Mesothelial cell of epicardium (in vitro differentiated cells): ENCODE measurements at regions not wholly inside any gene's neighbourhood (a gene's known extent, or its start where the extent isn't known, plus 50 kb on each side); places are given as distances from the start of the nearest gene placed in this dataset.
"Not testable (repeated sequence)": the region's sequence is repeated elsewhere in the genome, so short reads cannot be mapped to it uniquely, and the experiment has no call there.

ENCODE experiments used
- DNase-seq, 2 experiments: peaks; one replicate each; pipeline ENCODE4 v3.0.0; 2021; ENCODE audit warnings: low spot score in 2 of 2; ENCODE audit not compliant: unreplicated experiment in 2 of 2
- H3K27ac Mint-ChIP-seq: 2 replicates; pipeline ENCODE4 v1.8.0; 2021; ENCODE audit warnings: mixed read lengths
- H3K27me3 Mint-ChIP-seq: 2 replicates; pipeline ENCODE4 v1.8.0; 2021; ENCODE audit warnings: low read depth, mixed read lengths
- H3K36me3 Mint-ChIP-seq: 2 replicates; pipeline ENCODE4 v1.8.0; 2021; ENCODE audit warnings: mixed read lengths
- H3K4me1 Mint-ChIP-seq: 2 replicates; pipeline ENCODE4 v1.8.0; 2021; ENCODE audit warnings: mixed read lengths
- H3K4me3 Mint-ChIP-seq: 2 replicates; pipeline ENCODE4 v1.8.0; 2021; ENCODE audit warnings: mild to moderate bottlenecking, moderate library complexity, mixed read lengths
- H3K9me3 Mint-ChIP-seq: 2 replicates; pipeline ENCODE4 v1.8.0; 2021; ENCODE audit warnings: mixed read lengths
- TF ChIP-seq, protein P1 (sequence below): fragments of 200-600 bp; sonication (generic); IDR thresholded peaks from one replicate; pipeline ENCODE4 v1.5.0; 2021; ENCODE audit warnings: antibody characterized with exemption; ENCODE audit not compliant: unreplicated experiment

- TF ChIP-seq, protein P1, sequence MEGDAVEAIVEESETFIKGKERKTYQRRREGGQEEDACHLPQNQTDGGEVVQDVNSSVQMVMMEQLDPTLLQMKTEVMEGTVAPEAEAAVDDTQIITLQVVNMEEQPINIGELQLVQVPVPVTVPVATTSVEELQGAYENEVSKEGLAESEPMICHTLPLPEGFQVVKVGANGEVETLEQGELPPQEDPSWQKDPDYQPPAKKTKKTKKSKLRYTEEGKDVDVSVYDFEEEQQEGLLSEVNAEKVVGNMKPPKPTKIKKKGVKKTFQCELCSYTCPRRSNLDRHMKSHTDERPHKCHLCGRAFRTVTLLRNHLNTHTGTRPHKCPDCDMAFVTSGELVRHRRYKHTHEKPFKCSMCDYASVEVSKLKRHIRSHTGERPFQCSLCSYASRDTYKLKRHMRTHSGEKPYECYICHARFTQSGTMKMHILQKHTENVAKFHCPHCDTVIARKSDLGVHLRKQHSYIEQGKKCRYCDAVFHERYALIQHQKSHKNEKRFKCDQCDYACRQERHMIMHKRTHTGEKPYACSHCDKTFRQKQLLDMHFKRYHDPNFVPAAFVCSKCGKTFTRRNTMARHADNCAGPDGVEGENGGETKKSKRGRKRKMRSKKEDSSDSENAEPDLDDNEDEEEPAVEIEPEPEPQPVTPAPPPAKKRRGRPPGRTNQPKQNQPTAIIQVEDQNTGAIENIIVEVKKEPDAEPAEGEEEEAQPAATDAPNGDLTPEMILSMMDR, result no peak
- Mint-ChIP-seq H3K27me3 (no peaks in the 10 kb centered on the region), H3K4me3 (no peak overlapping the region), H3K36me3 (no peaks in the 10 kb centered on the region), H3K4me1 (no peaks in the 10 kb centered on the region), H3K27ac (no peak overlapping the region), H3K9me3 (no peaks in the 10 kb centered on the region)
- no peak for DNase-seq
These were observed 153.0 kb upstream of the TRPC5 start for GRCh38 chrX:112235547-112235946.

GRCh38 chrX:112233164-112233563 lies 150.6 kb upstream of the TRPC5 start:
- TF ChIP-seq, protein P1, result no peak
- H3K27ac Mint-ChIP-seq, result no peak overlapping the region
- no peaks in the 10 kb centered on the region for H3K27me3 Mint-ChIP-seq
- H3K9me3 Mint-ChIP-seq, result no peaks in the 10 kb centered on the region
- H3K4me3 Mint-ChIP-seq, result no peak overlapping the region
- no peaks in the 10 kb centered on the region for H3K36me3 Mint-ChIP-seq
- no peaks in the 10 kb centered on the region for H3K4me1 Mint-ChIP-seq
- DNase-seq, result no peak

- not testable (repeated sequence) for H3K4me1 Mint-ChIP-seq, H3K27ac Mint-ChIP-seq, H3K36me3 Mint-ChIP-seq, H3K4me3 Mint-ChIP-seq, DNase-seq, H3K27me3 Mint-ChIP-seq, H3K9me3 Mint-ChIP-seq
These were observed 144.2 kb upstream of the TRPC5 start for GRCh38 chrX:112226795-112227194.

DNA sequence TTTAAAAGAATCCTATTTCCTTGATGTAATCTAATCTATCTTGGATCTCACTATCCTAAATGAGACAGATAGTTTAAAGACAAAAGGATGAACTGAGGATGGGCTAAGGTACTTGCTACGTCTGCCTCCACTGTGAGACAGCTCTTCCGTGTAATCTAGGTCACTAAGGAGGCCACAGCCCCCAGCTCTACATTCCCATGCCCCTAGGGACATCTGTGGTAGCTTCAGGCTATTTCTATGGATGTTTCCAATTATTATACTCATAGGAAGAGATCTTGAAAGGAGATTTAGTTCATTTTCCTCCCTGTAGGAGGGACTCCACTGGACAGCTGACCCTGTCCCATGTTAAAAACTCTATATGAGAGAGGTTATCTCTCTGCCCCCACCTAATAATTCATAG lies 140.8 kb upstream of the TRPC5 start:
- TF ChIP-seq, protein P1, result no peak
- no peak overlapping the region for H3K4me3 Mint-ChIP-seq
- H3K27ac Mint-ChIP-seq, result no peak overlapping the region
- no peaks in the 10 kb centered on the region for H3K9me3 Mint-ChIP-seq
- peaks cover 2% of the 10 kb centered on the region for H3K4me1 Mint-ChIP-seq
- H3K36me3 Mint-ChIP-seq, result no peaks in the 10 kb centered on the region
- DNase-seq, result no peak
- H3K27me3 Mint-ChIP-seq, result peaks cover 4% of the 10 kb centered on the region

DNA sequence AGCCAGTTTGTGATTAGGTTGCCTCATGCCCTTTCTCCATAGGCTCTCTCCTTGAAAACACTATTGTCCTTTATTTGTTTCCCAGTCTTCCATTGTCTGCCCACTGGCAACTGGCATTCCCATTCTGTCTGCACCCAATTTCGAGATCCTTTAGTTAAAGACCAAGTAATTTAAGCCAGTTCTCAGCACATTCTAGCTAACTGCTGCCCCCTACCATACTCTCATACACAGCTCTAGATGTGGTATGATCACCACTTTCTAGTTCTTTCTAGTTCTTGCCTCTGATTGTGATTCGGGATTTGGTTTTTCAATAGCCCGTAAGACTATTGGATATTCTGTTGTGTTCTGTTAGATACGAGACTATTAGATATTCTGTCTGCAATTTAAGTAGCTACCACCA lies 135.8 kb upstream of the TRPC5 start:
- DNase-seq, result no peak
- Mint-ChIP-seq H3K4me1 (peaks cover under 1% of the 10 kb centered on the region), H3K9me3 (no peaks in the 10 kb centered on the region), H3K4me3 (no peak overlapping the region), H3K36me3 (no peaks in the 10 kb centered on the region), H3K27ac (no peak overlapping the region), H3K27me3 (peaks cover 6% of the 10 kb centered on the region)
- TF ChIP-seq, protein P1, result no peak

- Mint-ChIP-seq H3K36me3 (no peaks in the 10 kb centered on the region), H3K27ac (no peak overlapping the region), H3K4me1 (no peaks in the 10 kb centered on the region), H3K4me3 (no peak overlapping the region), H3K27me3 (no peaks in the 10 kb centered on the region), H3K9me3 (no peaks in the 10 kb centered on the region)
- DNase-seq, result no peak
- TF ChIP-seq, protein P1, result no peak
These were observed 128.9 kb upstream of the TRPC5 start for GRCh38 chrX:112211459-112211858.
